Activated CD4-positive, alpha-beta T cell treated with anti-CD3 and anti-CD28 coated beads for 4 hours (primary cell): ENCODE measurements at regions not wholly inside any gene's neighbourhood (a gene's known extent, or its start where the extent isn't known, plus 50 kb on each side); places are given as distances from the start of the nearest gene placed in this dataset.
"Not testable (repeated sequence)": the region's sequence is repeated elsewhere in the genome, so short reads cannot be mapped to it uniquely, and the experiment has no call there.

Experiments
- DNase-seq, 2 donors: peaks; one replicate each; pipeline ENCODE4 v3.0.0-alpha.2; 2020

GRCh38 chr20:50435397-50436051 is 74.7 kb upstream of the PTPN1 start:
- DNase-seq: no peak

DNA sequence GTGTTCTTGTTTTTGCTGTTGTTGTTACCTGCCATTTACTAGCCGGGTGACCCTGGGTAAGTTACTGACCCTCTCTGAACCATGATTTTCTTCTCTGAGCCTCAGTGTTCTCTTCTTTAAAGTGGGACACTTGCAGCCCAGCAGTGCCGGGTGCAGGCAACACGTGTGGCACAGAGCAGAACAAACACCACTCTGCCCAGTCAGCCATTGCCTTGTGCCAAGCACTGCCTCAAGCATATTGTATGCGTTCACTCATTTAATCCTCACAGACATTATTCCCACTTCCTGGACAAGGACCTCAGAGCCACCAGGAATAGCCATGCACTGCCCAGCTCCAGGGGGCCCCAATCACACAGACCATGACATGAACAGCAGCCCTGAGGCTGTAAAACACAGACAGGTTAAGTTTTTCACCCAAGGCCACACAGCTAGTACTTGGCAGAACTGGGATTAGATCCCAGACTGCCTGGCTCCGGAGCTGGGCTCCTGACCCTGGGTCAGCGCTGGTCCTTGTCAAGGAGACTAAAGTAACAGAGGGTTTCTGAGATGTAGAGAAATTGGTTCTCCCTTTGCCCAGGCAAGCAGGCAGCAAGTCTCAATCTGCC is 74.0 kb upstream of the PTPN1 start:
- DNase-seq: no peak

GRCh38 chr20:50436696-50437095 is 73.5 kb upstream of the PTPN1 start:
- no peak for DNase-seq

GRCh38 chr20:50438986-50439407 is 71.2 kb upstream of the PTPN1 start:
- no peak for DNase-seq

GRCh38 chr20:50439539-50440453 is 70.4 kb upstream of the PTPN1 start:
- DNase-seq: no peak

- no peak for DNase-seq
Measured at GRCh38 chr20:50442512-50442911, 67.7 kb upstream of the PTPN1 start.

GRCh38 chr20:50445354-50446151 is 64.6 kb upstream of the PTPN1 start:
- no peak for DNase-seq

DNA sequence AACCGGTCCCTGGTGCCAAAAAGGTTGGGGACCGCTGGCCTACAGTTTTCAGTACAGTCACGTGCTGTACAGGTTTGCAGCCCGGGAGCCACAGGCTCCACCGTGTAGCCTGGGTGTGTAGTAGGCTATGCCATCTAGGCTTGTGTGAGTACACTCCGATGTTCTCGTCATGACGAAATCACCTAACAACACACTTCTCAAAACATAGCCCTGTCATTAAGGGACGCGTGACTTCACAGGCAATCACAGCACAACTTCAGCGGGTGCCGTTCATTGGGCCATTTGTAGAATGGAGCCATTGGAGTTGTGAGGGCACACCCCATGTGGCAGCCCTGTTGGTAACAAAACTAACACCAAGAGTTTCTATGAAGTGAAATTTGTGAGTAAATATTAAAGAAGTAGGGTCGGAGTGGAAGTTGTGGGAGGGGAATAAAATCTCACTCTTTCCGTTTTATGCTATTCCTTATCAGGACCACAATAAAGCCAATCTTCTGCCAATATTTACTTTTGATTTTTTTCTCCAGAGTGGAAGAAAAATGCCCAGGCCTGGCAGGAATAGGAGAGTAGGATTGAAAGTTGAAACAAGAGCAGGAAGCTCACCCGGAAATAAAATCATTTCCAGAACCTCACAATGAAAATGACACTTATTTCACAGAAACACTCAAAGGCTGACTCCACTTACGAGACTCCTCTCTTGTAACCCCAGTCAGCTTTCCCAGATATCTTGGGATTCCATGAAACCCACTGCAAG is 63.7 kb upstream of the PTPN1 start:
- DNase-seq: no peak

GRCh38 chr20:50447102-50447804 is 62.9 kb upstream of the PTPN1 start:
- DNase-seq: no peak

DNA sequence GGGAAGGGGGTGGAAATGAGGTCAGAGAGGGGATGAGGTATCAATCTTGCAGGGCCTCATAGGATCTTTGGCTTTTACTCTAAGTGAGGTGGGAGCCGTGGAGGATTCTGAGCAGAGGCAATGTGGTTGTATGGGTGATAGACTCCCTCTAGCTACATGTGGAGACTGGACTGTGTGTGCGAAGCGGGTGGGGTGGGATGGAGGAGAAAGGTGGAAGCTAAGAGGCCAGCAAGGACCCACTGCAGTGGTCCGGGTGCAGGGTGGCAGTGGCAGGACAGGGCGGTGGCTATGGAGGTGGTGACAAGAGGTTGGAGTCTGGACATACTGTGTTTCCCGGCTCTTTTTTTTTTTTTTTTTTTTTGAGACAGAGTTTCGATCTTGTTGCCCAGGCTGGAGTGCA is 62.4 kb upstream of the PTPN1 start:
- DNase-seq: no peak

DNA sequence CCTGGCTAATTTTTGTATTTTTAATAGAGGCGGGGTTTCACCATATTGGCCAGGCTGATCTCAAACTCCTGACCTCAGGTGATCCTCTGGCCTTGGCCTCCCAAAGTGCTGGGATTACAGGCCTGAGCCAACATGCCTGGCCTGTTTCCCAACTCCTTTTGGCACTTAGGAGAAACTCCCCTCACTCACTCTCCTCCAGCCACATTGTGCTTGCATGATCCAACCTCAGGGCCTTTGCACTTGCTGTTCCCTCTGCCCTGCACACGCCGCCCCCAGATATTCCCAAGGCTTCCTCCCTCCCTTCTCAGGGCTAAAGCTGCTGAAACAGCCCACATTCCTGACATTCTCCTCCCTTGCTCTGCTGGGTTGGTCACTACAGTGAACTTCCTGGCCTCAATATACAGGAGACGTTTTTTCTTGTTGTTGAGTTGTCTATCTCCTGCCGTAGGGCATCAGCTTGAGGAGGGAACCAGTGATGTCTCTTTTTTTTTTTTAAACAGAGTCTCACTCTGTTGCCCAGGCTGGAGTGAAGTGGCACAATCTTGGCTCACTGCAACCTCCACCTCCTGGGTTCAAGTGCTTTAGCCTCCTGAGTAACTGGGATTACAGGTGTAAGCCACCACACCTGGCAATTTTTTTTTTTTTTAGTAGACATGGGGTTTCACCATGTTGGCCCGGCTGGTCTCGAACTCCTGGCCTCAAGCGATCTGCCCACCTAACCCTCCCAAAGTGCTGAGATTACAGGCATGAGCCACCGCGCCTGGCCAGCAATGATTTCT is 61.4 kb upstream of the PTPN1 start:
- not testable (repeated sequence) for DNase-seq

GRCh38 chr20:50449738-50450492 is 60.3 kb upstream of the PTPN1 start:
- no peak for DNase-seq

- no peak for DNase-seq
Measured at GRCh38 chr20:50450493-50450826, 59.7 kb upstream of the PTPN1 start.

DNA sequence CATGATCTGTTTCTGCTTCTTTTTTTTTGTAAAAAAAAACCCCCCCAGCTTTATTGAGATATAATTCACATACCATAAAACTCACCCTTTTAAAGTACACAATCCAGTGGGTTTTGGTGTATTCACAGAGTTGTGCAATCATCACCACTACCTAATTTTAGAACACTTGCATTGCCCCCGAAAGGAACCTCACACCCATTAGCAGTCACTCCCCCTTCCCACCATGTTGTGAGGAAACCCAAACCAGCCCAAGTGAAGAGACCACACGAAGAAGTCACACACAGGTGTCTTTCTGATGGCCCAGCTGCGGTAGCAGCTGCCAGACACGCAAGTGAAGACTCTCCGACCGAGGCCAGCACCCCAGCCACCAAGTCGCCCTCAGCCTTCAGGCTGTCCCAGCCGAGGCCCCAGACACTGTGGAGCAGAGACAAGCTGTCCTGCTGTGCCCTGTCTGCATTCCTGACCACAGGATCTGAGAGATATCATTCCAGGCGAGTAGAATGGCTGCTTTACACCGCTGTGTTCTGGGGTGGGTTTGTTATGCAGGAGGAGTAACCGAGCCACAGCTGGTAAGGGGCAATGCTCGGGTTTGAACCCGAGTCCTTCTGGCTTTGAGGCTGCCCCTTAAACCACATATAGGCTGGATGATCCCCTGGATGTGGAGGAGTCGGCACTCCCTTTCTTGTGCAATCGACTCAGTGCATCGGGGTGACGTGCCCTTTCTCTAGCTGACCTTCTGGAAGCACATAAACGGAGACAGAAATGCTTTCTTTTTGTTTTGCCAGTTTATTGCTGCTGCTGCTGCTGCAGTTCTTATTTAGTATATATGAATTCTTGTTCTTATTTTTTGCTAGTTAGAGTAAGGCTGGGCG is 59.1 kb upstream of the PTPN1 start:
- DNase-seq: no peak

DNA sequence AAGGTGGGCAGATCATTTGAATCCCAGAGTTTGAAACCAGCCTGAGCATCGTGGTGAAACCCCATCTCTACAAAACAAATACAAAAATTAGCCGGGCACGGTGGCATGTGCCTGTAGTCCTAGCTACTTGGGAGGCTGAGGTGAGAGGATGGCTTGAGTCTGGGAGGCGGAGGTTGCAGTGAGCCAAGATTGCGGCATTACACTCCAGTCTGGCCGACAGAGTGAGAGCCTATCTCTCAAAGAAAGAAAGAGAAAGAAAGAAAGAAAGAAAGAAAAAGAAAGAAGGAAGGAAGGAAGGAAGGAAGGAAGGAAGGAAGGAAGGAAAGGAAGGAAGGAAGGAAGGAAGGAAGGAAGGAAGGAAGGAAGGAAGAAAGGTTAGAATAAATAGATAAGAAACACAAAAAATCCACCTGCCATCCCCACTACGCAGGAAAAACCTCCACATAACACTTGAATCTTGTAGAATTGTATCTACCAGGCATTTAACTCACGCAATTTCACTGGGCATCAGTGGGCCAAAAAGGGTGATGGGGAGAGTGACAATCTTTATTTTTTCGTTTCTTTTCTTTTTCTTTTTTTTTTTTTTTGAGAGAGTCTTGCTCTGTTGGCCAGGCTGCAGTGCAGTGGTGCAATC is 58.3 kb upstream of the PTPN1 start:
- not testable (repeated sequence) for DNase-seq

DNA sequence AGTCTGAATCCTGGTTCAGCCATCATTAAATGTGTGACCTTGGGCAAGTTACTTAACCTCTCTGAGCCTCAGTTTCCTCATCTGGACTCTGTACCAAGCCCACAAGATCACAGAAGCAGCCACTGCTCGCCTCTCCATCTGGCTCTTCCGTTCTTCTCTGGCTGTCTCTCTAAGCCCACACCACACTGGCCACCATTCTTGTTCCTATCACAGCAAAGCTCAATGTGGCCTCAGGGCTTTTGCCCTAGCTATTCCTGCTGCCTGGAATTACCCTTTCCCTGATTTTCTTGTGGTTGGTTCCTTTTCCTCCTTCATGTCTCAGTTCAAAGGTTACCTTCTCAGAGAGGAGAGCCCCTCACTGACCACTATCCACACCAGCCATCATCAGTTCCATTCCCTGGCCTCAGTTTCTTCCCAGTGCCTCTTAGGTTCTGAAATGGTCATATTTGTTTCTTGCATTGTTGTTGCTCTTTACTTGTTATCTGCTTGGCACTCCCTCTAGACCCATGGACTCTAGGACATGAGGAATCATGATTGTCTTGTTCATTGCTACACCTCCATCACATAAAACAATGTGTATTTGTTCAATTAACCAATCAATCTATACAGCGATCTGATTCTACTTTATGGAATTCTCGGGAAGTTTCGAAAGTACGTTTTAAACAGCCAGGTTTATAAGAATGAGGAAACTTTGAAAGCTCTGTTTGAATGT is 56.5 kb upstream of the PTPN1 start:
- no peak for DNase-seq

DNA sequence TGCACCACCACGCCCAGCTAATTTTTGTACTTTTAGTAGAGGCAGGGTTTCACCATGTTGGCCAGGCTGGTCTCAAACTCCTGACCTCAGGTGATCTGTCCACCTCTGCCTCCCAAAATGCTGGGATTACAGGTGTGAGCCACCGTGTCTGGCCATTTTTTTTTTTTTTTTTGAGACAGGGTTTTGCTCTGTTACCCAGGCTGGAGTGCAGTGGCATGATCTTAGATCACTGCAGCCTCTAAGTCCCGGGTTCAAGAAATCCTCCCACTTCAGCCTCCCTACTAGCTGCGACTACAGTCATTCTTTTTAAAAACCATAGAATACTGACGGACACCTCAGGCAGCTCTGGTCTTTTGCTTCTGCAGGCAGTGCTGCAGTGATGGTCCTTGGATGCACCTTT is 54.9 kb upstream of the PTPN1 start:
- DNase-seq: not testable (repeated sequence)
